A673 (cell line): ENCODE measurements at regions not wholly inside any gene's neighbourhood (a gene's known extent, or its start where the extent isn't known, plus 50 kb on each side); places are given as distances from the start of the nearest gene placed in this dataset.

Source experiments
- EZH2 ChIP-seq: fragments of 200-600 bp; sonication (generic); IDR thresholded peaks from 2 replicates; pipeline ENCODE4 v1.6.1; 2017; ENCODE audit warnings: borderline replicate concordance, low read depth, mild to moderate bottlenecking, mixed read lengths, antibody characterized with exemption, low read length; ENCODE audit not compliant: poor library complexity, severe bottlenecking
- TF ChIP-seq, protein P1 (sequence below): fragments of 300-800, 200-600 bp; sonication (generic); conservative IDR thresholded peaks from 2 replicates; pipeline ENCODE4 v1.5.1; 2017; ENCODE audit warnings: low read depth, mild to moderate bottlenecking, antibody characterized with exemption, low read length, moderate library complexity, mixed read lengths

GRCh38 chr6:4610256-4610655 lies 165.9 kb upstream of the CDYL start:
- TF ChIP-seq, protein P1, sequence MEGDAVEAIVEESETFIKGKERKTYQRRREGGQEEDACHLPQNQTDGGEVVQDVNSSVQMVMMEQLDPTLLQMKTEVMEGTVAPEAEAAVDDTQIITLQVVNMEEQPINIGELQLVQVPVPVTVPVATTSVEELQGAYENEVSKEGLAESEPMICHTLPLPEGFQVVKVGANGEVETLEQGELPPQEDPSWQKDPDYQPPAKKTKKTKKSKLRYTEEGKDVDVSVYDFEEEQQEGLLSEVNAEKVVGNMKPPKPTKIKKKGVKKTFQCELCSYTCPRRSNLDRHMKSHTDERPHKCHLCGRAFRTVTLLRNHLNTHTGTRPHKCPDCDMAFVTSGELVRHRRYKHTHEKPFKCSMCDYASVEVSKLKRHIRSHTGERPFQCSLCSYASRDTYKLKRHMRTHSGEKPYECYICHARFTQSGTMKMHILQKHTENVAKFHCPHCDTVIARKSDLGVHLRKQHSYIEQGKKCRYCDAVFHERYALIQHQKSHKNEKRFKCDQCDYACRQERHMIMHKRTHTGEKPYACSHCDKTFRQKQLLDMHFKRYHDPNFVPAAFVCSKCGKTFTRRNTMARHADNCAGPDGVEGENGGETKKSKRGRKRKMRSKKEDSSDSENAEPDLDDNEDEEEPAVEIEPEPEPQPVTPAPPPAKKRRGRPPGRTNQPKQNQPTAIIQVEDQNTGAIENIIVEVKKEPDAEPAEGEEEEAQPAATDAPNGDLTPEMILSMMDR, result no peak
- TF ChIP-seq EZH2, result no peak
